ENCODE measurements at regions not wholly inside any gene's neighbourhood (a gene's known extent, or its start where the extent isn't known, plus 50 kb on each side); places are given as distances from the start of the nearest gene placed in this dataset.
A peak's percentile ranks its signal among the peaks of the same experiment; 100 is the strongest.

- H3K4me1 ChIP-seq (ENCODE audit: control insufficient read depth in 2 of 2, insufficient read depth in 2 of 2, low read length in 2 of 2), result peaks cover 3% of the 10 kb centered on the region in 2 donors
- no peaks in the 10 kb centered on the region for H3K36me3 ChIP-seq (ENCODE audit: control insufficient read depth in 2 of 2, insufficient read depth in 2 of 2, low read length in 1 of 2)
- WGBS, result 98% methylated on average over 15 of the region's 15 CpGs
- peaks cover 0 to 7% of the 10 kb centered on the region in 2 donors for H3K9me3 ChIP-seq (ENCODE audit: control insufficient read depth in 2 of 2, insufficient read depth in 1 of 2, low read length in 1 of 2)
- peaks cover 0 to 10% of the 10 kb centered on the region in 2 donors for H3K27me3 ChIP-seq (ENCODE audit: control insufficient read depth in 2 of 2, insufficient read depth in 1 of 2, low read length in 1 of 2)
- no peak overlapping the region for H3K27ac ChIP-seq (ENCODE audit: low read depth in 1 of 2, low read length in 1 of 2)
- DNase-seq (ENCODE audit: low read depth in 6 of 9, low spot score in 9 of 9), result no peak
- H3K4me3 ChIP-seq (ENCODE audit: low read length in 2 of 2), result no peak overlapping the region
Measured at GRCh38 chr2:199660167-199660566, 190.8 kb downstream of the FTCDNL1 start.

- 4% methylated on average over 39 of the region's 39 CpGs for WGBS
- H3K4me1 ChIP-seq (ENCODE audit: control insufficient read depth in 2 of 2, insufficient read depth in 2 of 2, low read length in 2 of 2), result peaks cover 3% of the 10 kb centered on the region in 2 donors
- peaks cover 0 to 10% of the 10 kb centered on the region in 2 donors for H3K27me3 ChIP-seq (ENCODE audit: control insufficient read depth in 2 of 2, insufficient read depth in 1 of 2, low read length in 1 of 2)
- H3K9me3 ChIP-seq (ENCODE audit: control insufficient read depth in 2 of 2, insufficient read depth in 1 of 2, low read length in 1 of 2), result peaks cover 0 to 7% of the 10 kb centered on the region in 2 donors
- peak; percentile 3 to 60 (median 27) for DNase-seq (ENCODE audit: low read depth in 6 of 9, low spot score in 9 of 9)
- H3K4me3 ChIP-seq (ENCODE audit: low read length in 2 of 2), result peak overlapping the region in 1 of 2 donors; percentile 19
- H3K27ac ChIP-seq (ENCODE audit: low read depth in 1 of 2, low read length in 1 of 2), result no peak overlapping the region
- H3K36me3 ChIP-seq (ENCODE audit: control insufficient read depth in 2 of 2, insufficient read depth in 2 of 2, low read length in 1 of 2), result no peaks in the 10 kb centered on the region
Measured at GRCh38 chr2:199659207-199659606, 191.8 kb downstream of the FTCDNL1 start.

- no peaks in the 10 kb centered on the region for H3K27me3 ChIP-seq (ENCODE audit: control insufficient read depth in 2 of 2, insufficient read depth in 1 of 2, low read length in 1 of 2)
- H3K36me3 ChIP-seq (ENCODE audit: control insufficient read depth in 2 of 2, insufficient read depth in 2 of 2, low read length in 1 of 2), result no peaks in the 10 kb centered on the region
- DNase-seq (ENCODE audit: low read depth in 6 of 9, low spot score in 9 of 9), result no peak
- no peak overlapping the region for H3K4me3 ChIP-seq (ENCODE audit: low read length in 2 of 2)
- H3K9me3 ChIP-seq (ENCODE audit: control insufficient read depth in 2 of 2, insufficient read depth in 1 of 2, low read length in 1 of 2), result no peaks in the 10 kb centered on the region
- WGBS, result 82% methylated on average over 2 of the region's 2 CpGs
- no peak overlapping the region for H3K27ac ChIP-seq (ENCODE audit: low read depth in 1 of 2, low read length in 1 of 2)
- no peaks in the 10 kb centered on the region for H3K4me1 ChIP-seq (ENCODE audit: control insufficient read depth in 2 of 2, insufficient read depth in 2 of 2, low read length in 2 of 2)
Measured at GRCh38 chr2:199646439-199646838, 188.7 kb upstream of the SATB2 start.

DNA sequence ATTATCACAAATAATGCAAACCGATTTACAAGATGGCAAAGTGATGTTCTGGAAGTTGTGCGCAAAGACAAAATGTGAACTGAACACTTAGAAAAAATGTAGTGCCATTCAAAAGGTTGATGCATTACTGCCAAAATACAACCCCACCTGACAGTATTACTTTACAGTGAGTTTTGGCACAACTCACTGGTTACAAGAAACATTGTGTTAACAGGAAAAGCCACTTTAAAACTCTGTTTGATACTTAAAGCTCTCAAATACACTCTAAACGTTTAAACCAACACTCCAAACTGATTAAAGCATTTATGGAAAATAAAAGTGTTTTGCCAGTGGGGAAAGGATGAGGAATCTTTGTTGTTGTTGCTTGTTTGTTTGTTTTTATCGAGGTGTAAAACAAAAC lies 173.4 kb upstream of the SATB2 start:
- DNase-seq (ENCODE audit: low read depth in 6 of 9, low spot score in 9 of 9), result no peak
- Histone ChIP-seq H3K27me3 (ENCODE audit: control insufficient read depth in 2 of 2, insufficient read depth in 1 of 2, low read length in 1 of 2) (no peaks in the 10 kb centered on the region), H3K36me3 (ENCODE audit: control insufficient read depth in 2 of 2, insufficient read depth in 2 of 2, low read length in 1 of 2) (no peaks in the 10 kb centered on the region), H3K9me3 (ENCODE audit: control insufficient read depth in 2 of 2, insufficient read depth in 1 of 2, low read length in 1 of 2) (no peaks in the 10 kb centered on the region), H3K4me3 (ENCODE audit: low read length in 2 of 2) (no peak overlapping the region), H3K27ac (ENCODE audit: low read depth in 1 of 2, low read length in 1 of 2) (no peak overlapping the region), H3K4me1 (ENCODE audit: control insufficient read depth in 2 of 2, insufficient read depth in 2 of 2, low read length in 2 of 2) (no peaks in the 10 kb centered on the region)
- WGBS, result 76% methylated on average over 4 of the region's 4 CpGs

GRCh38 chr2:199629301-199629700 lies 171.6 kb upstream of the SATB2 start:
- H3K4me1 ChIP-seq (ENCODE audit: control insufficient read depth in 2 of 2, insufficient read depth in 2 of 2, low read length in 2 of 2), result no peaks in the 10 kb centered on the region
- H3K36me3 ChIP-seq (ENCODE audit: control insufficient read depth in 2 of 2, insufficient read depth in 2 of 2, low read length in 1 of 2), result no peaks in the 10 kb centered on the region
- no peaks in the 10 kb centered on the region for H3K27me3 ChIP-seq (ENCODE audit: control insufficient read depth in 2 of 2, insufficient read depth in 1 of 2, low read length in 1 of 2)
- no peak for DNase-seq (ENCODE audit: low read depth in 6 of 9, low spot score in 9 of 9)
- H3K9me3 ChIP-seq (ENCODE audit: control insufficient read depth in 2 of 2, insufficient read depth in 1 of 2, low read length in 1 of 2), result no peaks in the 10 kb centered on the region
- H3K27ac ChIP-seq (ENCODE audit: low read depth in 1 of 2, low read length in 1 of 2), result no peak overlapping the region
- no peak overlapping the region for H3K4me3 ChIP-seq (ENCODE audit: low read length in 2 of 2)

DNA sequence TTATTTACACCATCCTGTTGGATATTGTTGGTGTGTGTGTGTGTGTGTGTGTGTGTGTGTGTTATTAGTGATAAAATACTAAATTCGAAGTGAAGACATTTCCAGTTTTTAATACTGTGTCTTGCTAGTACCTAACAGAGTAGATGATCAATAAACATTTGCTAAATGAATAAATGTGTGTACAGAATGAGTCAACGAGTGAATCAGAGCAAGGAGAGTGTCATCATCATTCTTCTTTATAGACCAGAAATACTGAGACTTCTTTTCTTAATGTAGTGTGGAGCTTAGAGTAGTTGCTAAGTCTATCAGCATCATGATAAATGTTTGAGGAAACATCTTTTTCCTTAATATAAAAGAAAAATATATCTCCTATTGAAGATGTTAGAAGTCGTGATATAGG lies 169.7 kb upstream of the SATB2 start:
- H3K9me3 ChIP-seq (ENCODE audit: control insufficient read depth in 2 of 2, insufficient read depth in 1 of 2, low read length in 1 of 2), result no peaks in the 10 kb centered on the region
- no peaks in the 10 kb centered on the region for H3K27me3 ChIP-seq (ENCODE audit: control insufficient read depth in 2 of 2, insufficient read depth in 1 of 2, low read length in 1 of 2)
- DNase-seq (ENCODE audit: low read depth in 6 of 9, low spot score in 9 of 9), result no peak
- no peak overlapping the region for H3K27ac ChIP-seq (ENCODE audit: low read depth in 1 of 2, low read length in 1 of 2)
- WGBS, result 59% methylated on average over 3 of the region's 3 CpGs
- no peak overlapping the region for H3K4me3 ChIP-seq (ENCODE audit: low read length in 2 of 2)
- H3K4me1 ChIP-seq (ENCODE audit: control insufficient read depth in 2 of 2, insufficient read depth in 2 of 2, low read length in 2 of 2), result no peaks in the 10 kb centered on the region
- H3K36me3 ChIP-seq (ENCODE audit: control insufficient read depth in 2 of 2, insufficient read depth in 2 of 2, low read length in 1 of 2), result no peaks in the 10 kb centered on the region

DNA sequence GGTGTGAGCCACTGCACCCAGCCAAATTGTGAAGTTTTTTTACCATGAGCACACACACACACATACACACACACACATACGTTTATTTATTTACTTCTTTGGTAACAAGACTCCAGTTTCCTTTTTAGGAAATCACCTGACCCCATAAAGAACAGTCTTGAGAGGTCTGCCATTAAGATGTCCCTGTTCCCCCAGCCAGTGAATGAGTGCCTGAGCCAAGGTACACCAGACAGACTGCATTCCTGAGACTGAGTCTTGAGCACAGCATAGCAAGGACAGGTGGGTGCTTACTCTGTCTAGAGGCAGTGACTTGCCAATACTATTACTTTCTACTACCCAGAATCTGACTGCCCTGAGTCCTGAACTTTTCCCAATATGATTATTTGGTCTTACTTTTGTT lies 167.2 kb upstream of the SATB2 start:
- H3K36me3 ChIP-seq (ENCODE audit: control insufficient read depth in 2 of 2, insufficient read depth in 2 of 2, low read length in 1 of 2), result no peaks in the 10 kb centered on the region
- no peak overlapping the region for H3K4me3 ChIP-seq (ENCODE audit: low read length in 2 of 2)
- whole genome bisulfite sequencing, result 84% methylated on average over 1 of the region's 1 CpG
- no peaks in the 10 kb centered on the region for H3K4me1 ChIP-seq (ENCODE audit: control insufficient read depth in 2 of 2, insufficient read depth in 2 of 2, low read length in 2 of 2)
- H3K27ac ChIP-seq (ENCODE audit: low read depth in 1 of 2, low read length in 1 of 2), result no peak overlapping the region
- H3K9me3 ChIP-seq (ENCODE audit: control insufficient read depth in 2 of 2, insufficient read depth in 1 of 2, low read length in 1 of 2), result no peaks in the 10 kb centered on the region
- DNase-seq (ENCODE audit: low read depth in 6 of 9, low spot score in 9 of 9), result no peak
- H3K27me3 ChIP-seq (ENCODE audit: control insufficient read depth in 2 of 2, insufficient read depth in 1 of 2, low read length in 1 of 2), result no peaks in the 10 kb centered on the region

- Histone ChIP-seq H3K4me3 (ENCODE audit: low read length in 2 of 2) (no peak overlapping the region), H3K36me3 (ENCODE audit: control insufficient read depth in 2 of 2, insufficient read depth in 2 of 2, low read length in 1 of 2) (no peaks in the 10 kb centered on the region), H3K9me3 (ENCODE audit: control insufficient read depth in 2 of 2, insufficient read depth in 1 of 2, low read length in 1 of 2) (no peaks in the 10 kb centered on the region), H3K27ac (ENCODE audit: low read depth in 1 of 2, low read length in 1 of 2) (no peak overlapping the region), H3K27me3 (ENCODE audit: control insufficient read depth in 2 of 2, insufficient read depth in 1 of 2, low read length in 1 of 2) (no peaks in the 10 kb centered on the region), H3K4me1 (ENCODE audit: control insufficient read depth in 2 of 2, insufficient read depth in 2 of 2, low read length in 2 of 2) (no peaks in the 10 kb centered on the region)
- DNase-seq (ENCODE audit: low read depth in 6 of 9, low spot score in 9 of 9), result no peak
- WGBS, result 97% methylated on average over 4 of the region's 4 CpGs
Measured at GRCh38 chr2:199612509-199613130, 154.9 kb upstream of the SATB2 start.

GRCh38 chr2:199607914-199608313 lies 150.2 kb upstream of the SATB2 start:
- no peaks in the 10 kb centered on the region for H3K36me3 ChIP-seq (ENCODE audit: control insufficient read depth in 2 of 2, insufficient read depth in 2 of 2, low read length in 1 of 2)
- H3K9me3 ChIP-seq (ENCODE audit: control insufficient read depth in 2 of 2, insufficient read depth in 1 of 2, low read length in 1 of 2), result no peaks in the 10 kb centered on the region
- H3K4me1 ChIP-seq (ENCODE audit: control insufficient read depth in 2 of 2, insufficient read depth in 2 of 2, low read length in 2 of 2), result peaks cover 0 to 3% of the 10 kb centered on the region in 2 donors
- H3K27me3 ChIP-seq (ENCODE audit: control insufficient read depth in 2 of 2, insufficient read depth in 1 of 2, low read length in 1 of 2), result peaks cover 0 to 11% of the 10 kb centered on the region in 2 donors
- no peak for DNase-seq (ENCODE audit: low read depth in 6 of 9, low spot score in 9 of 9)
- H3K27ac ChIP-seq (ENCODE audit: low read depth in 1 of 2, low read length in 1 of 2), result no peak overlapping the region
- H3K4me3 ChIP-seq (ENCODE audit: low read length in 2 of 2), result no peak overlapping the region
- WGBS, result 94% methylated on average over 3 of the region's 3 CpGs

Measured in thymus (tissue), 11 donors.